Adrenal gland (tissue), 9 donors: ENCODE measurements at regions not wholly inside any gene's neighbourhood (a gene's known extent, or its start where the extent isn't known, plus 50 kb on each side); places are given as distances from the start of the nearest gene placed in this dataset.

ENCODE experiments used
- DNase-seq, 7 donors: peaks; one replicate each; pipeline ENCODE4 v3.0.0-alpha.2; 2019 to 2020
- H3K27ac ChIP-seq, 5 donors: fragments of 200-600 bp; sonication (generic) in 4 of 5; 1 replicate in 3 of 5; 2 replicates in 2 of 5; pipeline versions ENCODE4 v1.5.1 to v1.8.0; 2016 to 2020; ENCODE audit warnings: mild to moderate bottlenecking in 1 of 5
- H3K27me3 ChIP-seq: fragments of 200-600 bp; 2 replicates; pipeline ENCODE4 v1.8.0; 2021
- H3K36me3 ChIP-seq, 2 donors: fragments of 200-600 bp; replicated peaks in 1 of 2; 1 replicate in 1 of 2; 2 replicates in 1 of 2; pipeline versions ENCODE4 v1.5.1 to v1.8.0; 2018 to 2022
- H3K4me1 ChIP-seq, 2 donors: fragments of 200-600 bp; replicated peaks in 1 of 2; 1 replicate in 1 of 2; 2 replicates in 1 of 2; pipeline versions ENCODE4 v1.5.1 to v1.8.0; 2018 to 2021
- H3K4me3 ChIP-seq, 4 donors: fragments of 200-600 bp; sonication (generic) in 3 of 4; one replicate each; pipeline ENCODE4 v1.5.1; 2016 to 2018
- H3K9me3 ChIP-seq, 3 donors: fragments of 200-600 bp; sonication (generic) in 1 of 3; replicated peaks in 1 of 3; 1 replicate in 2 of 3; 2 replicates in 1 of 3; pipeline versions ENCODE4 v1.5.1 to v1.8.0; 2016 to 2021
- POLR2A ChIP-seq, 2 donors: fragments of 450-650 bp; IDR thresholded peaks; one replicate each; pipeline ENCODE4 v1.6.1; 2017; ENCODE audit warnings: antibody characterized with exemption in 2 of 2, mild to moderate bottlenecking in 2 of 2, moderate library complexity in 1 of 2
- WGBS, 4 donors: extraction: QIAGEN DNeasy Blood & Tissue Kit in 2 of 4; methylation state at CpG; one replicate each; pipeline versions ENCODE4 v1.1.5 to v1.1.7; 2013 to 2017; 5-methylcytosine and 5-hydroxymethylcytosine counted together
- intact Hi-C, 2 donors: fragments of 100-400 bp; cut with DNase I; formaldehyde crosslinking; loops; one replicate each; pipeline versions ENCODE4 v1.14.1 to v1.15.0; 2022 to 2023
- TF ChIP-seq, protein P1 (sequence below), 6 experiments: fragments of 450-650 bp in 4 of 6; fragments of 200-600 bp in 2 of 6; sonication (generic) in 1 of 6; IDR thresholded peaks; 1 replicate in 5 of 6; 2 replicates in 1 of 6; pipeline versions ENCODE4 v1.5.1 to v1.8.0; 2016 to 2021; ENCODE audit warnings: antibody characterized with exemption in 6 of 6, mild to moderate bottlenecking in 2 of 6, moderate library complexity in 1 of 6
- donor health status: healthy with polysubstance abuse.
- donor health status: Bipolar disorder and iron deficiency.
- donor health status: DM: yes; HTN: yes; CAD: no.
- donor health status: DM: no; HTN: no; CAD: no.
- donor health status: DM: no; HTN: no; CAD: no.

DNA sequence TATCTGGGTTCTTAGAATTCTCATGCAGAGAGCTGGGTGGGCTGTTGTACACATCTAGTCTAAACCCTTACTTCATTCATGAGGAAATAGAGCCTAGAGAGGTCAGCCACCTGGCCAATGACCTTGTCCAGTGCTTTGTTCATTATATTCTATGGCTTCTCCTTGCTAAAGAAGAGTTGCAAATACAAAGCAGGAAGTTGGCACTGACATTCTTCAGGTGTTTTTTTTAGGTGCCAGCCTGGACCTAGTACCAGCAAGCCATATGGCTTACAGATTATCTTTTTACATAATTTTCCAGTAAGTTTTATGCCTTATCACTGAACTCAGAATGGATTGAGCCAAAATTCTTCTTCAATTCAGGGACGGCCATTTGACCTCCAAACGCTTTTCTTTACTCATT lies 54.7 kb upstream of the PGM2 start:
- H3K9me3 ChIP-seq, result no peaks in the 10 kb centered on the region
- no peaks in the 10 kb centered on the region for H3K27me3 ChIP-seq
- TF ChIP-seq, protein P1, sequence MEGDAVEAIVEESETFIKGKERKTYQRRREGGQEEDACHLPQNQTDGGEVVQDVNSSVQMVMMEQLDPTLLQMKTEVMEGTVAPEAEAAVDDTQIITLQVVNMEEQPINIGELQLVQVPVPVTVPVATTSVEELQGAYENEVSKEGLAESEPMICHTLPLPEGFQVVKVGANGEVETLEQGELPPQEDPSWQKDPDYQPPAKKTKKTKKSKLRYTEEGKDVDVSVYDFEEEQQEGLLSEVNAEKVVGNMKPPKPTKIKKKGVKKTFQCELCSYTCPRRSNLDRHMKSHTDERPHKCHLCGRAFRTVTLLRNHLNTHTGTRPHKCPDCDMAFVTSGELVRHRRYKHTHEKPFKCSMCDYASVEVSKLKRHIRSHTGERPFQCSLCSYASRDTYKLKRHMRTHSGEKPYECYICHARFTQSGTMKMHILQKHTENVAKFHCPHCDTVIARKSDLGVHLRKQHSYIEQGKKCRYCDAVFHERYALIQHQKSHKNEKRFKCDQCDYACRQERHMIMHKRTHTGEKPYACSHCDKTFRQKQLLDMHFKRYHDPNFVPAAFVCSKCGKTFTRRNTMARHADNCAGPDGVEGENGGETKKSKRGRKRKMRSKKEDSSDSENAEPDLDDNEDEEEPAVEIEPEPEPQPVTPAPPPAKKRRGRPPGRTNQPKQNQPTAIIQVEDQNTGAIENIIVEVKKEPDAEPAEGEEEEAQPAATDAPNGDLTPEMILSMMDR (IDR thresholded peaks at IDR 0.05), result no peak
- TF ChIP-seq POLR2A (IDR thresholded peaks at IDR 0.05), result no peak
- no peak overlapping the region for H3K4me3 ChIP-seq
- H3K27ac ChIP-seq, result no peak overlapping the region
- no peak for DNase-seq
- WGBS, 4 donors, result 26 to 62% (median 48%) methylated on average over 2 of the region's 2 CpGs
- intact Hi-C loops, result no loop called here
- no peaks in the 10 kb centered on the region for H3K36me3 ChIP-seq
- no peaks in the 10 kb centered on the region for H3K4me1 ChIP-seq

DNA sequence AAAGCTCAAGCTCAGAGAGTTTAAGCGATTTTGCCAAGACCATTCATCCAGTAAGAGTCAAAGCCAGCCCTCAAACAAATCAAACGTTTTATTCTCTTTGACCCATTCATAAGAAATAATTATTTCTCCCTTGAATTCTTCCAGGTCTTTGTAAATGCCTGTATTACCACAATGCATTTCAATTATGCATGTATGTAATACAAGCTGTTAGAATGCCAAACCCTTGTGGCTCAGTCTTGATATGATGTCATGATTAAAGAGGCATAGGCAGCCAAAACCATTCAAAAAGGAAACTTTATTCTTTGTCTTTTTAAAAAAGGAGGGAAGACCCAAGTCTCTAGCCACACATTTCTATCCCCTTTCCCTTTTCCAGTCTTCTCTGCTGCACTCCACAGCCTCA lies 56.5 kb upstream of the PGM2 start:
- Histone ChIP-seq H3K27ac (no peak overlapping the region), H3K4me1 (no peaks in the 10 kb centered on the region), H3K9me3 (no peaks in the 10 kb centered on the region), H3K27me3 (no peaks in the 10 kb centered on the region), H3K36me3 (no peaks in the 10 kb centered on the region), H3K4me3 (no peak overlapping the region)
- DNase-seq, result no peak
- 63 to 82% (median 75%) methylated on average over 2 of the region's 2 CpGs for WGBS, 4 donors
- intact Hi-C loops, result no loop called here
- no peak for TF ChIP-seq POLR2A (IDR thresholded peaks at IDR 0.05)
- TF ChIP-seq, protein P1 (IDR thresholded peaks at IDR 0.05), result no peak

DNA sequence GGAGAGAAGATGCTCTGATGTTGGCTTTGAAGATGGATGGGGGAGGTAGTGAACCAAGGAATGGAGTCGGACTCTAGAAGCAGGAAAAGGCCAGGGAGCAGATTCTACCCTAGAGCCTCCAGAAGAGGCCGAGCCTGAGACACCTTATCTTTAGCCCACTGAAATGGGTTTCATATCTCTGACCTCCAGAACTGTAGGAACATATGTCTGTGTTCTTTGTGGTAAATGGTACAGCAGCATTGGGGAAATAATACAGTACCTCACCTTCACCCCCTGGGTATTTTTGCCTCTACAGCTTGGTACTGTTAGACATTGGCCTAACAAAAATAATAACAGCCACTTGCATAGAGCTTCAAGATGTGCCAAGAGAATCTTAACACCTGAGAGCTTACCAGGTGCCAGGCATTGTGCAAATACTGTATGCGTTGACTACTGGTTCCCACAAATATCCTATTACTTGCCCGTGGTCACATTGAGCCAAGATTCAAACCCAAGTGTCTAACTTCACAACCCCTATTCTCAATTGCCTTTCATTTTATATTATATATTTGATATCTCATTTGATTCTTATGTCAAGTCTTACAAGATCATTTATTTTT lies 57.0 kb upstream of the PGM2 start:
- Histone ChIP-seq H3K27ac (no peak overlapping the region), H3K36me3 (no peaks in the 10 kb centered on the region), H3K4me3 (no peak overlapping the region), H3K9me3 (no peaks in the 10 kb centered on the region), H3K4me1 (no peaks in the 10 kb centered on the region), H3K27me3 (no peaks in the 10 kb centered on the region)
- intact Hi-C loops, result no loop called here
- TF ChIP-seq, protein P1 (IDR thresholded peaks at IDR 0.05), result no peak
- no peak for TF ChIP-seq POLR2A (IDR thresholded peaks at IDR 0.05)
- WGBS, 4 donors, result 92 to 99% (median 97%) methylated on average over 4 of the region's 4 CpGs
- DNase-seq, result no peak

DNA sequence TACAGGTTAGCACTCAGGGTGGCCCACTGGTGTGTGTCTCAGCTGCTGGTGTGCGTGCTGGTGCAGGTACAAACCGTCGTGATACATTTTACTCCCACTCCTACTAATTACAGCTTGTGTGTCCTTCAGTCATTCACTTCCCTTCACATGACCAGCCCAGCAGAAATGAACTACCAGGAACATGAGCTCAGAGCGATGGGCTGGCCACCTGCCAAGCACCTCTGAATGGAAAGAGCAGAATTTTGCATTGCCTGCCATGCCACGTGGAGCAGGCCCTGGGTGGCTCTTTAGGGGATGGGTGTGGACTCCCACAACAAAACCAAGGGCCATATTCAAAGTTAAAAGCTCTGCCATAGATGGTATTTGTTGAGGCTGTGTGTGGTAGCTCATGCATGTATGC lies 58.9 kb upstream of the PGM2 start:
- Histone ChIP-seq H3K36me3 (no peaks in the 10 kb centered on the region), H3K4me3 (no peak overlapping the region), H3K27me3 (no peaks in the 10 kb centered on the region), H3K9me3 (no peaks in the 10 kb centered on the region), H3K27ac (no peak overlapping the region), H3K4me1 (no peaks in the 10 kb centered on the region)
- whole genome bisulfite sequencing, 4 donors, result 25 to 47% (median 36%) methylated on average over 5 of the region's 5 CpGs
- intact Hi-C loops, result no loop called here
- DNase-seq, result peak; percentile 42 to 76 (median 69)
- TF ChIP-seq POLR2A (IDR thresholded peaks at IDR 0.05), result no peak
- TF ChIP-seq, protein P1 (IDR thresholded peaks at IDR 0.05), result no peak
